Heart left ventricle (tissue), 13 donors: ENCODE measurements at regions not wholly inside any gene's neighbourhood (a gene's known extent, or its start where the extent isn't known, plus 50 kb on each side); places are given as distances from the start of the nearest gene placed in this dataset.

ENCODE experiments used
- POLR2A ChIP-seq, 2 donors: fragments of 450-650 bp; IDR thresholded peaks; one replicate each; pipeline ENCODE4 v1.6.1; 2017; ENCODE audit warnings: antibody characterized with exemption in 2 of 2, mild to moderate bottlenecking in 2 of 2, moderate library complexity in 2 of 2
- TF ChIP-seq, protein P1 (sequence below), 12 donors: fragments of 200-600 bp; sonication (generic) in 4 of 12; IDR thresholded peaks; one replicate each; pipeline versions ENCODE4 v1.5.0 to v1.8.0; 2018 to 2022; ENCODE audit warnings: antibody characterized with exemption in 12 of 12, mild to moderate bottlenecking in 5 of 12
- donor health status: ischemic (EF 13 %, LVEDD 7.1; RV severe dilation, severe dysfunction).
- donor health status: DM: no; HTN: yes; CAD: no.
- donor health status: DM: no; HTN: no; CAD: no.
- donor health status: ischemic (EF 25% LVEDD 6.9; RV normal size, moderate dysfunction).
- donor health status: ischemic (EF 25% LVEDD 5.7; RV mildly dilated, moderate dysfunction).
- donor health status: ischemic (EF 35%, LVEDD 5.7; RV mildly dilated, moderate dysfunction).
- donor health status: nonischemic (EF 11% LVEDD 7.7; RV severe dilation, severe dysfunction).
- donor health status: DM: yes; HTN: yes; CAD: no.
- donor health status: PGD.
- donor health status: ischemic (EF 29% LVEDD 5.4; RV normal size, mild dysfunction).
- donor health status: nonischemic (EF 23%, LVEDD 6.1; RV moderate dilation, normal function).

DNA sequence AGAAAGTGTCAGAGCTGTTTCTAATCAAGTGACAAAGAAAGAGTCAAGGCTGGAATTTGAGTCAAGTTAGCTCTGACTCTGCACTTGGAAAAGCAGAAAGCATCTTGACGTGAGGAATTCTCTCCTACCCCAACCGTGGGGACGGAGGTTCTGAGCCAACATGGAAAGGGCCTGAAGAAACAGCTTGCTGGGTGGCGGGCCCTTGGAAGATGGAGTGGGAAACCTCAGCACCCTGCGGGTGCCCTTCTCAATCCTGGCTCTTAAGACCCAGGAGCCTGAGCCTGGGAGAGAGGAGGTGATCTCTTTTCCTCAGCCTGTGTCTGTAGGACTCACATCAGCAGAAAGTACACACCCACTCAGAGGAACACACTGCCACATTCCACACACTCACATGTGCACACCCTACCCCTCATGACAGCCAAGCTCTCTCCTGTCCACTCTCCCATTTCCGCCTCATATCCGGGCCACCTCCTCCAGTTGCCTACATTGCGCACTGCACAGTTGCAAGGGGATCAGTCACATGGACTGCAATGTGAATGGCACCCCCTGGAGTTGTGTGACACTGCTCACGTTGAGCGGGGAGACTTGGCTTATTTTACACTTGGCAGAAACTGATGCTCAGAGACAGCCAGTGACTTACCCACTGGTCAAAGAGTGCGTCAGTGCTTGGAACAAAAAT, 101.5 kb upstream of the SLC6A6 start:
- TF ChIP-seq, protein P1, sequence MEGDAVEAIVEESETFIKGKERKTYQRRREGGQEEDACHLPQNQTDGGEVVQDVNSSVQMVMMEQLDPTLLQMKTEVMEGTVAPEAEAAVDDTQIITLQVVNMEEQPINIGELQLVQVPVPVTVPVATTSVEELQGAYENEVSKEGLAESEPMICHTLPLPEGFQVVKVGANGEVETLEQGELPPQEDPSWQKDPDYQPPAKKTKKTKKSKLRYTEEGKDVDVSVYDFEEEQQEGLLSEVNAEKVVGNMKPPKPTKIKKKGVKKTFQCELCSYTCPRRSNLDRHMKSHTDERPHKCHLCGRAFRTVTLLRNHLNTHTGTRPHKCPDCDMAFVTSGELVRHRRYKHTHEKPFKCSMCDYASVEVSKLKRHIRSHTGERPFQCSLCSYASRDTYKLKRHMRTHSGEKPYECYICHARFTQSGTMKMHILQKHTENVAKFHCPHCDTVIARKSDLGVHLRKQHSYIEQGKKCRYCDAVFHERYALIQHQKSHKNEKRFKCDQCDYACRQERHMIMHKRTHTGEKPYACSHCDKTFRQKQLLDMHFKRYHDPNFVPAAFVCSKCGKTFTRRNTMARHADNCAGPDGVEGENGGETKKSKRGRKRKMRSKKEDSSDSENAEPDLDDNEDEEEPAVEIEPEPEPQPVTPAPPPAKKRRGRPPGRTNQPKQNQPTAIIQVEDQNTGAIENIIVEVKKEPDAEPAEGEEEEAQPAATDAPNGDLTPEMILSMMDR (IDR thresholded peaks at IDR 0.05), result no peak
- TF ChIP-seq POLR2A (IDR thresholded peaks at IDR 0.05), result no peak
